HG03108 (cell line): ENCODE measurements at regions not wholly inside any gene's neighbourhood (a gene's known extent, or its start where the extent isn't known, plus 50 kb on each side); places are given as distances from the start of the nearest gene placed in this dataset.

Experiments
- ATAC-seq: cut with Tn5 transposase; IDR thresholded peaks from one replicate; pipeline ENCODE4 v1.9.1; 2021; ENCODE audit warnings: moderate library complexity; ENCODE audit not compliant: unreplicated experiment

DNA sequence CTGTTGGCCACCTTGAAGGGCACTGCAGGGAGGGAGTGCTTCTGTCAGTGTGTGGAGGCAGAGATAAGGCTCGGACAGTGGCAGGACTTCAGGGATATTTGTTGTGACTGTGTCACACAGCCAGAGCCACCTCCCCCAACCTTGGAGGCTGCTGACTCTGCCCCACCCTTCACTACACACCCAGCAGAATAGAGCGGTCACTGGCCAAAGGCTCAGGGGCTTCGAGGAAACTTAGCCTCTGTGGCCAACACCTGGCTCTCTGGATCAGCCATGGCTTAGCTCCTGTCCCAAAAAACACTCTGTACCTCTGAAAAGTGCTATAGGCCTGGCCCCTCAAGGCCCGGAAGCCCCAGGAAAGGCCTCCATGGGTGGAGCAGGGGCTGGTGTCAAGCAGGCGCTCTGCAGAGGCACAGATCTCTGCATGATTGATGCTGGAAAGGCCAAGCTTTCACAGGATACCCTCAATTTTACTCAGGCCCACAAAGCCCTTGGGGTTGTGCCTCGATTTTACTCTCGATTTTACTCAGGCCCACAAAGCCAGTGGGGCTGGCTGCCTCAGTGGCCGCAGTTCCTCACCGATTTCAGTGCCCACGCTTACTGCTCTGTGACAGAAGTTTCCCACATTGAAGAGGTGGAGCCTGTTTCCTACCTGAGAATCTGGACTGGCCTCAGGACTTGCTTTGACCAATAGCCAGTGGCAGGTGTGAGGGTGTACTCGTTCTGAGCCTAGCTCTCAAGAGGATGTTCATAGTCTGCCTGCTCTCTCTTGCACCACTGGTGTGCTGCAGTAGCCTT lies 113.2 kb upstream of the GPR26 start:
- ATAC-seq = peak; percentile 53

DNA sequence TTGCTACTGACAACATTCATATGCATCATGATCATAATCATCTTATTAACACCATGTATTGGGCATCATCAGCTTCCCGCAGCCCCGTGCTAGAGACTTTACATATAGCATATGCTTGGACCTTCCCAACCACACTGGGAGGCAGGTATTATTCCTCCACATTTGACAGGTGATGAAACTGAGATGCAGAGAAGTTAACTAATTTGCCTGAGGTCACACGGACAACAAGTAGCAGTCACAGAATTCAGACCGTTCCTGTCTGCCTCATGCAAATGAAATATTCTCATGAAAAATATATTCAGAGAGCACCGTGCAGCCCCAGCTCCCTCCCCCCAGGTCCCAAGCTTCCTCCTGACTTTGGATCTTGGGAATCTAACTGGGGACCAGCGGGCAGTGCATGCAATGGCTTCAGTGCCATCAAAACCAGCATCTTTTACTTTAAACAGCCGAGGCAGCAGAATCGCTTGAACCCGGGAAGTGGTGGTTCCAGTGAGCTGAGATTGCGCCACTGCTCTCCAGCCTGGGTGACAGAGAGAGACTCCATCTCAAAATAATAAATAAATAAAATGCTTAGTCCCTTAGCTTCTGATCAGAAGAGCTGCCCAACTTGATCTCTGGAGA lies 112.2 kb upstream of the GPR26 start:
- peak; percentile 33 for ATAC-seq

GRCh38 chr10:123554656-123555055 lies 111.5 kb upstream of the GPR26 start:
- no peak for ATAC-seq

GRCh38 chr10:123555616-123556015 lies 110.5 kb upstream of the GPR26 start:
- no peak for ATAC-seq

DNA sequence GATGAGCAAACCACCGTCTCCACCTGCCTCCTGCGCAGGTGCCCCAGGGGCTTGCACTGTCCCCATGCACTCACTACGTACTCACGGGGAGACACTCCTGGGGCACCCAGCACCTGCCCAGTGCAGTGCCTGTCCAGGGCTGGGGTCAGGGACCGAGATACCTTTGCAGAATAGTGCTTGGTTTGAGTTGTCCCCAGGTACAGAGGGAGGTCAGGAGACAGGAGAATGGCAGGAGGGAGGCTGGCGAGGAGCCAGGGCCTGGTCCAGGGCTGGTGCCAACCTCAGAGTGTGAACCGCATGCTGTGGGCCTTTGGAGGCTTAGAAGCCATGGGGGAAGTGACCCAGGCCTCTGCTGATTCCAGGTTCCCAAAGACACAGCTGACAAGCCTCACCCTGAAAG lies 110.1 kb upstream of the GPR26 start:
- no peak for ATAC-seq

- no peak for ATAC-seq
Observed at GRCh38 chr10:123556736-123557135, 109.4 kb upstream of the GPR26 start.

DNA sequence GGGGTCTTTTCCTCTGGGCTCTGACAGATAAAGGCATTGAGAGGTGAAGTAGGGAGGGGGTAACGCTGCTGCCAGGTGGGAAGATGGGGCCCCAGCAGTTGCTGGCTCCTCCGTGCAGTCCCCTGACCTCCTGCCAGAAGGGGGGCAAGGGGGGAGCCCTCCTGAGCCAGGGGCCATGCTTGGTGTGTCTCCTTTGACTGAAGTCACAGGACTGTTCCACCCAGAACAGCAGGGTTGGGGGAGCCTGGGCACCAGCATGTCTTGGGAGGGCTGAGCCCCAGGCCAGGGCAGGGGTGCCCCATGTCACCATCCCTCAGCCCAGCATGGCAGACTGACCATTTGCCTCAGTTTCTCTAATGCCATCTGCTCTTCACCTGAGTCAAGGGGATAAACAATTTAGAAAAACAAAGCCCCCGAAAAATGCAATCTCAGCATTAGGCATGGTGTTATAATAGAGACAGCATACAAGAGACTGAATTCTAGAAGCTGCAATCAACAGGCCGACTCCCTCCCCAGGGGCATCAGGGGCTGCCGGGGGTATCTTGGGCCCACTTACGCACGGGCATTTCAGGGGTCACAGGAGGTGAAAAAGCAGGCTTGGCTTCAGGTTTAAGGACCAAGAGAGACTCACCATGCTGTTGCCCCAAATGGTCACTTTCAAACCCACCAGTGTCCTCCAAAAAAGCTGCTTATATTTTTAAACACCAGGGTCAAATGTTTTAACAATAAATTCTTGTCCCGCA lies 108.6 kb upstream of the GPR26 start:
- ATAC-seq = no peak

DNA sequence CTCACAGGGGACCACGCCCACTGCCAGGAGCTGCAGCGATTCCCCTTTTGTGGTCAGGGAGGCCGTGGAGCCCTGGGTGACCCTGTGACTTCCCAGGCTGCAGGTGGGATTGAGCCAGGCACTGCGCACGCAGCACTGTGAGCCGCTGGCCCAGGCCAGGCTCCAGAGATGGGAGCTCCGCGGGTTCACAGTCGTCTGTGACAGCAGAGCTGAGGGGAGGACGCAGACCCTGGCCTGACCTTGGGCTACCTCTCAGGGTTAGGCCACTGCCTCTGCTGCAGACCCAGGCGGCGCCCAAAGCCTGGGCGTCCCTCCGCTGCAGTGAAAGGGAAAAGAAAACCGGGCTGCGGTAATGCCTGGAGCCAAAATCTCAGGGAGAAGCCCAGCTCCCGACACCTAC lies 107.5 kb upstream of the GPR26 start:
- ATAC-seq = no peak

GRCh38 chr10:123559066-123559822 lies 106.9 kb upstream of the GPR26 start:
- no peak for ATAC-seq

GRCh38 chr10:123559823-123560092 lies 106.4 kb upstream of the GPR26 start:
- no peak for ATAC-seq

DNA sequence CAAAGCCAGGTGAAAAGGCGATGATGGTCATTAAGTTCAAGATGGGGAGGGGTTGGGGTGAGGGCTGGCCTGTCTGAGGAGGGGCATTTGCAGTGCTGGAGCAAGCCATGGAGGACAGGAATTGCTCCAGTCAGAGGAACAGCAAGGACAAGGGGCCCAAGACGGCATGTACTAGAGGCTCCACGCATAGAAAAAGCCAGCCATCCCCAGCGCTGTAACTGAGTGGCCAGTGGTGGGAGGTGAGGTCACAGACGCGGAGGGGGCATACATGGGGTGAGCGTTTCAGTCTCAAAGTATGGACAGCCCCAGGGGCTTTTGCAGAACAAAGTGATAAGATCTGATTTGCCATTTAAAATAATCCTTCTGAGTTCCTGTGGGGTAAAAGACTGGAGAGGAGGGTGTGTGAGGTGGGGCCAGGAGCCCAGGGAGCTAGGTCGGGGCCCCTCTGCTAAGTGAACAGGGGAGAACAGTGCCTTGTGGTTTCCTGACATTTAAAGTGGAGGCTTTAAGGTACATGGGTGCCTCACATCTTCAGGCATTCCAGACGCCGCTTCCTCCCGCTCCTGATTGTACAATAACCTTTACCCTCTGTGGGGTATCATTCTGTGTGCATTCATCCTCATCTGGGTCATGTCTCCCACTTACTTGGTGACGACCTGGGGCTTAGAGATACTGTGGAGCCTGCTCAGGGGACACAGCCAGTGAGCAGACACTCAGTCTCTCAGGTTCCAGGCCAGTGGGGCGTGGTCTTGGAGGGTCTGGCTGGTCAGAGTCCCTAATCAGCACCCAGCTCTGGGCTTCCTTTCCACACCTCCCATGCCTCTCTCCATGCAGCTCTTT lies 105.6 kb upstream of the GPR26 start:
- no peak for ATAC-seq

- ATAC-seq = no peak
Observed at GRCh38 chr10:123561141-123561440, 105.1 kb upstream of the GPR26 start.

DNA sequence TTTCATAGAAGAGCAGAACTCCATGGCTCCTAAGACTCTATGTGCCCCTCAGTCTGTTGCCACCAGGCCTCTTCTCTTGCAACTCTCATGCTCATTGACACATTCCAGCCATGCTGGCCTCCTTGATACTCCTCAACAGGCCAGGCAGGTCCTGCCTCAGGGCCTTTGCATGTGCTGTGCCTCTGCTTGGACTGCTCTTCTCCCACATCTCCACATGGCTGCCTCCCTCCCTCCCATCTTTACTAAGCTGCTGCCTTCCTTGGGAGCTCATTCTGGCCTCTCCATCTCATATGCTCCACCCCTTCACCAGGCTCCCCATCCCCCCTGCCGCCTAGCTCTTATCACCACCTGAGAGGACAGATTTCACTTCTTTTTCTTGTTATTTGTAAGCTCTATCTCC lies 103.8 kb upstream of the GPR26 start:
- ATAC-seq = no peak

- ATAC-seq = no peak
Observed at GRCh38 chr10:123562811-123563580, 103.2 kb upstream of the GPR26 start.

DNA sequence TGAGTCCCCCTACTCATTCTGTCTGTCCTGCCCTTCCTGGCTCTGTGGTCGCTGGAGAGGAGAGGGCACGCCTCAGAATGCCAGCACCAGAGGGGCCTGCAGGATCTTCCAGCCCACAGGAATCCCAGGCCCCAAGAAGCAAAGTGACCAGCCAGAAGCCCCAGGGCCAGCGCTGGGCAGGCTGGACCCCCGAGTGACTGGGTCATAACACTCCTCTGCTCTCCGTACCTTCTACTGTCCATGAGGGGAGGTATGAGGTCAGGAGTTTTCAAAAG lies 102.6 kb upstream of the GPR26 start:
- ATAC-seq = no peak

DNA sequence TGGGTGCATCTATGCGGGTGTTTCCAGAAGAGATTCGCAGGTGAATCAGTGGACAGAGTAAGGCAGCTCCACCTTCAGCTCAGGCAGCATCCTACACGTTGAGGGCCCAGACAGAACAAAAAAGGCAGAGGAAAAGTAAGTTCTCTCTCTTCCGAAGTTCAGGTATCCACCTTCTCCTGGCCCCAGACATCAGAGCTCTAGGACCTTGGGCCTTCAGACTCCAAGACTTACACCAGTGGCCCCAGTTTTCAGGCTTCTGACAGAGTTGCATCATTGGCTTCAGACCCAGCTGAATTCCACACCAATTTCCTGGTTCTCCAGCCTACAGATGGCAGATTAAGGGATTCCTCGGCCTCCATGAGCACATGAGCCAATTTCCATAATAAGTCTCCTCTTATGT lies 102.2 kb upstream of the GPR26 start:
- no peak for ATAC-seq

DNA sequence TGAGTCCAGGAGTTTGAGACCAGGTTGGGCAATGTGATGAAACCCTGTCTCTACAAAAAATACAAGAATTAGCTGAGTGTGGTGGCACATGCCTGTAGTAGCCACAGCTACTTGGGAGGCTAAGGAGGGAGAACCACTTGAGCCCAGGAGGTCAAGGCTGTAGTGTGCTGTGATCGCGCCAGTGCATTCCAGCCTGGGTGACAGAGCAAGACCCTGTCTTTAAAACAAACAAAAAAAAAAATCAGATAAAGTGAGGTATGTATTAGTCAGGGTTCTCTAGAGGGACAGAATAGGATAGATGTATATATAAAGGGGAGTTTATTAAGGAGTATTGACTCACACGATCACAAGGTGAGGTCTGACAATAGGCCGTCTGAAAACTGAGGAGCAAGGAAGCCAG lies 101.5 kb upstream of the GPR26 start:
- ATAC-seq = no peak

- ATAC-seq = no peak
Observed at GRCh38 chr10:123565691-123566660, 100.2 kb upstream of the GPR26 start.
